GM18868 (cell line): ENCODE measurements at regions not wholly inside any gene's neighbourhood (a gene's known extent, or its start where the extent isn't known, plus 50 kb on each side); places are given as distances from the start of the nearest gene placed in this dataset.
"Not testable (repeated sequence)": the region's sequence is repeated elsewhere in the genome, so short reads cannot be mapped to it uniquely, and the experiment has no call there.

ENCODE experiments used
- ATAC-seq: cut with Tn5 transposase; IDR thresholded peaks from one replicate; pipeline ENCODE4 v1.9.1; 2021; ENCODE audit warnings: mild to moderate bottlenecking, moderate library complexity; ENCODE audit not compliant: unreplicated experiment

- ATAC-seq: peak; percentile 81
These were observed 291.7 kb upstream of the KYNU start for GRCh38 chr2:142585785-142586184.

- no peak for ATAC-seq
These were observed 295.1 kb upstream of the KYNU start for GRCh38 chr2:142582317-142582716.

GRCh38 chr2:142581491-142581890, 296.0 kb upstream of the KYNU start:
- no peak for ATAC-seq

GRCh38 chr2:142580691-142581090, 296.8 kb upstream of the KYNU start:
- ATAC-seq: no peak

GRCh38 chr2:142575561-142575960, 301.9 kb upstream of the KYNU start:
- ATAC-seq: no peak

- ATAC-seq: no peak
These were observed 303.1 kb upstream of the KYNU start for GRCh38 chr2:142574388-142574787.

GRCh38 chr2:142572346-142573132, 304.9 kb upstream of the KYNU start:
- ATAC-seq: no peak

- no peak for ATAC-seq
These were observed 305.5 kb upstream of the KYNU start for GRCh38 chr2:142571934-142572333.

GRCh38 chr2:142562900-142563299, 314.6 kb upstream of the KYNU start:
- ATAC-seq: no peak

GRCh38 chr2:142561656-142562055, 315.8 kb upstream of the KYNU start:
- no peak for ATAC-seq

GRCh38 chr2:142557391-142557790, 320.1 kb upstream of the KYNU start:
- ATAC-seq: no peak

GRCh38 chr2:142545999-142546398, 331.5 kb upstream of the KYNU start:
- not testable (repeated sequence) for ATAC-seq

GRCh38 chr2:142545036-142545435, 332.4 kb upstream of the KYNU start:
- ATAC-seq: no peak

- no peak for ATAC-seq
These were observed 333.3 kb upstream of the KYNU start for GRCh38 chr2:142544173-142544572.

GRCh38 chr2:142542431-142542910, 335.0 kb upstream of the KYNU start:
- no peak for ATAC-seq

- ATAC-seq: no peak
These were observed 340.5 kb upstream of the KYNU start for GRCh38 chr2:142536966-142537365.

- no peak for ATAC-seq
These were observed 341.0 kb upstream of the KYNU start for GRCh38 chr2:142536492-142536891.

- no peak for ATAC-seq
These were observed 342.2 kb upstream of the KYNU start for GRCh38 chr2:142535311-142535710.

GRCh38 chr2:142533177-142533576, 344.3 kb upstream of the KYNU start:
- ATAC-seq: no peak

GRCh38 chr2:142531377-142531776, 346.1 kb upstream of the KYNU start:
- ATAC-seq: no peak

GRCh38 chr2:142525720-142526119, 351.7 kb upstream of the KYNU start:
- ATAC-seq: no peak

GRCh38 chr2:142521492-142521891, 356.0 kb upstream of the KYNU start:
- ATAC-seq: no peak

- no peak for ATAC-seq
These were observed 362.0 kb upstream of the KYNU start for GRCh38 chr2:142515493-142515892.
